ENCODE measurements at regions not wholly inside any gene's neighbourhood (a gene's known extent, or its start where the extent isn't known, plus 50 kb on each side); places are given as distances from the start of the nearest gene placed in this dataset.
A peak's percentile ranks its signal among the peaks of the same experiment; 100 is the strongest.

GRCh38 chr16:49914657-49915056 is 58.7 kb upstream of the ZNF423 start:
- Histone ChIP-seq H3K27me3 (replicated peaks in 1 of 7) (no peaks in the 10 kb centered on the region), H3K27ac (no peak overlapping the region), H3K4me1 (no peaks in the 10 kb centered on the region), H3K4me3 (no peak overlapping the region), H3K36me3 (no peaks in the 10 kb centered on the region), H3K9me3 (peaks cover 0 to 7% (median 0%) of the 10 kb centered on the region in 8 donors)
- intact Hi-C loops (cut with DNase I; ENCODE audit: low total_unique reads), result no loop called here
- WGBS, 5 donors, result 44 to 61% (median 46%) methylated on average over 5 of the region's 5 CpGs
- no peak for DNase-seq
- no peak for TF ChIP-seq POLR2A (IDR thresholded peaks at IDR 0.05)
- TF ChIP-seq POLR2AphosphoS5 (IDR thresholded peaks at IDR 0.05), result no peak
- no peak for TF ChIP-seq CTCF (IDR thresholded peaks at IDR 0.05 in 8 of 11, conservative IDR thresholded peaks at IDR 0.05 in 3 of 11)

- no peaks in the 10 kb centered on the region for H3K9me3 ChIP-seq
- TF ChIP-seq POLR2A (IDR thresholded peaks at IDR 0.05) (no peak), CTCF (IDR thresholded peaks at IDR 0.05 in 8 of 11, conservative IDR thresholded peaks at IDR 0.05 in 3 of 11) (no peak)
- 83 to 94% (median 92%) methylated on average over 6 to 8 of the region's 8 CpGs for WGBS, 5 donors
- no peak for DNase-seq
- H3K4me3 ChIP-seq, result no peak overlapping the region
- H3K4me1 ChIP-seq, result no peaks in the 10 kb centered on the region
- intact Hi-C loops (cut with DNase I; ENCODE audit: low total_unique reads), result no loop called here
- no peak overlapping the region for H3K27ac ChIP-seq
- peaks cover 0 to 9% (median 0%) of the 10 kb centered on the region in 7 donors for H3K27me3 ChIP-seq (replicated peaks in 1 of 7)
- no peaks in the 10 kb centered on the region for H3K36me3 ChIP-seq
Observed at GRCh38 chr16:49918257-49918656, 62.3 kb upstream of the ZNF423 start.

GRCh38 chr16:49919327-49919726 is 63.4 kb upstream of the ZNF423 start:
- Histone ChIP-seq H3K36me3 (no peaks in the 10 kb centered on the region), H3K4me3 (no peak overlapping the region), H3K27me3 (replicated peaks in 1 of 7) (peaks cover 0 to 16% (median 0%) of the 10 kb centered on the region in 7 donors), H3K9me3 (no peaks in the 10 kb centered on the region), H3K4me1 (no peaks in the 10 kb centered on the region), H3K27ac (no peak overlapping the region)
- intact Hi-C loops (cut with DNase I; ENCODE audit: low total_unique reads), result no loop called here
- 80 to 98% (median 87%) methylated on average over 3 of the region's 3 CpGs for WGBS, 5 donors
- DNase-seq, result no peak
- TF ChIP-seq POLR2AphosphoS5 (IDR thresholded peaks at IDR 0.05) (no peak), CTCF (IDR thresholded peaks at IDR 0.05 in 8 of 11, conservative IDR thresholded peaks at IDR 0.05 in 3 of 11) (no peak), POLR2A (IDR thresholded peaks at IDR 0.05) (no peak)

GRCh38 chr16:49920397-49920796 is 64.5 kb upstream of the ZNF423 start:
- intact Hi-C loops (cut with DNase I; ENCODE audit: low total_unique reads), result loop anchor here (5.0 kb wide), 1 partner anchor 513 kb away; no protein-coding TSS in a partner anchor
- WGBS, 5 donors, result 68 to 82% (median 72%) methylated on average over 4 of the region's 4 CpGs
- H3K27me3 ChIP-seq (replicated peaks in 1 of 7), result peaks cover 0 to 16% (median 0%) of the 10 kb centered on the region in 7 donors
- H3K4me3 ChIP-seq, result no peak overlapping the region
- no peaks in the 10 kb centered on the region for H3K36me3 ChIP-seq
- no peak overlapping the region for H3K27ac ChIP-seq
- TF ChIP-seq POLR2A (IDR thresholded peaks at IDR 0.05) (no peak), CTCF (IDR thresholded peaks at IDR 0.05 in 8 of 11, conservative IDR thresholded peaks at IDR 0.05 in 3 of 11) (no peak), POLR2AphosphoS5 (IDR thresholded peaks at IDR 0.05) (no peak)
- H3K4me1 ChIP-seq, result no peaks in the 10 kb centered on the region
- H3K9me3 ChIP-seq, result no peaks in the 10 kb centered on the region
- peak; percentile 51 for DNase-seq
